Tibial artery (tissue), 4 donors: ENCODE measurements at regions not wholly inside any gene's neighbourhood (a gene's known extent, or its start where the extent isn't known, plus 50 kb on each side); places are given as distances from the start of the nearest gene placed in this dataset.
A peak's percentile ranks its signal among the peaks of the same experiment; 100 is the strongest.

Experiments used
- DNase-seq, 2 donors: peaks; one replicate each; pipeline ENCODE4 v3.0.0-alpha.2; 2019
- H3K27ac ChIP-seq, 2 donors: fragments of 200-600 bp; sonication (generic) in 1 of 2; 1 replicate in 1 of 2; 2 replicates in 1 of 2; pipeline ENCODE4 v1.5.1; 2018 to 2019; ENCODE audit warnings: mild to moderate bottlenecking in 1 of 2
- H3K27me3 ChIP-seq, 2 donors: fragments of 200-600 bp; sonication (generic) in 1 of 2; one replicate each; pipeline versions ENCODE4 v1.5.1 to v1.6.0; 2016 to 2019
- H3K36me3 ChIP-seq, 3 donors: fragments of 200-600 bp; sonication (generic) in 2 of 3; one replicate each; pipeline ENCODE4 v1.5.1; 2016 to 2019; ENCODE audit warnings: mild to moderate bottlenecking in 2 of 3
- H3K4me1 ChIP-seq, 4 donors: fragments of 200-600 bp; sonication (generic) in 2 of 4; 1 replicate in 3 of 4; 2 replicates in 1 of 4; pipeline ENCODE4 v1.5.1; 2016 to 2019
- H3K4me3 ChIP-seq, 2 donors: fragments of 200-600 bp; sonication (generic) in 1 of 2; 1 replicate in 1 of 2; 2 replicates in 1 of 2; pipeline ENCODE4 v1.5.1; 2018 to 2019; ENCODE audit warnings: mild to moderate bottlenecking in 2 of 2
- H3K9me3 ChIP-seq, 3 donors: fragments of 200-600 bp; sonication (generic) in 1 of 3; one replicate each; pipeline ENCODE4 v1.5.1; 2016 to 2019
- CTCF ChIP-seq, 2 experiments: fragments of 200-600 bp in 1 of 2; fragments of 450-650 bp in 1 of 2; IDR thresholded peaks; one replicate each; pipeline ENCODE4 v1.5.1; 2017 to 2019; ENCODE audit warnings: antibody characterized with exemption in 2 of 2, mild to moderate bottlenecking in 1 of 2, moderate library complexity in 1 of 2
- intact Hi-C: fragments of 100-400 bp; cut with DNase I; formaldehyde crosslinking; loops from one replicate; pipeline ENCODE4 v1.15.0; 2023; ENCODE audit warnings: low total_unique reads

GRCh38 chr1:55380355-55380970 lies 165.3 kb upstream of the USP24 start:
- H3K27me3 ChIP-seq: no peaks in the 10 kb centered on the region
- intact Hi-C loops: no loop called here
- peaks cover 0 to 10% (median 0%) of the 10 kb centered on the region in 4 donors for H3K4me1 ChIP-seq
- no peaks in the 10 kb centered on the region for H3K9me3 ChIP-seq
- H3K4me3 ChIP-seq: no peak overlapping the region
- TF ChIP-seq CTCF (IDR thresholded peaks at IDR 0.05): no peak
- no peak overlapping the region for H3K27ac ChIP-seq
- DNase-seq: peak; percentile 75 to 79
- no peaks in the 10 kb centered on the region for H3K36me3 ChIP-seq

GRCh38 chr1:55378582-55378981 lies 163.4 kb upstream of the USP24 start:
- peaks cover 0 to 13% (median 0%) of the 10 kb centered on the region in 4 donors for H3K4me1 ChIP-seq
- peak overlapping the region; percentile 6 to 31 for H3K27ac ChIP-seq
- TF ChIP-seq CTCF (IDR thresholded peaks at IDR 0.05): peak; percentile 40 to 55
- H3K4me3 ChIP-seq: no peak overlapping the region
- H3K27me3 ChIP-seq: no peaks in the 10 kb centered on the region
- no peaks in the 10 kb centered on the region for H3K9me3 ChIP-seq
- intact Hi-C loops: loop anchor here (5.0 kb wide), 1 partner anchor 1199 kb away; the partner anchor contains the start of gene PLPP3
- peak in 1 of 2 donors; percentile 78 for DNase-seq
- no peaks in the 10 kb centered on the region for H3K36me3 ChIP-seq

GRCh38 chr1:55376897-55377296 lies 161.7 kb upstream of the USP24 start:
- Histone ChIP-seq H3K9me3 (no peaks in the 10 kb centered on the region), H3K27me3 (no peaks in the 10 kb centered on the region), H3K36me3 (no peaks in the 10 kb centered on the region), H3K4me3 (no peak overlapping the region), H3K27ac (no peak overlapping the region), H3K4me1 (peaks cover 0 to 9% (median 0%) of the 10 kb centered on the region in 4 donors)
- TF ChIP-seq CTCF (IDR thresholded peaks at IDR 0.05): no peak
- no peak for DNase-seq
- intact Hi-C loops: loop anchor here (5.0 kb wide), 1 partner anchor 1200 kb away; the partner anchor contains the start of gene PLPP3

- Histone ChIP-seq H3K27me3 (no peaks in the 10 kb centered on the region), H3K36me3 (no peaks in the 10 kb centered on the region), H3K4me3 (no peak overlapping the region), H3K27ac (no peak overlapping the region), H3K4me1 (peaks cover 0 to 9% (median 0%) of the 10 kb centered on the region in 4 donors), H3K9me3 (no peaks in the 10 kb centered on the region)
- DNase-seq: no peak
- intact Hi-C loops: loop anchor here (5.0 kb wide), 1 partner anchor 1202 kb away; the partner anchor contains the start of gene PLPP3
- TF ChIP-seq CTCF (IDR thresholded peaks at IDR 0.05): peak; percentile 90 to 93
Observed at GRCh38 chr1:55375617-55376258, 160.6 kb upstream of the USP24 start.

GRCh38 chr1:55374801-55375616 lies 159.8 kb upstream of the USP24 start:
- Histone ChIP-seq H3K36me3 (no peaks in the 10 kb centered on the region), H3K27me3 (no peaks in the 10 kb centered on the region), H3K27ac (no peak overlapping the region), H3K9me3 (no peaks in the 10 kb centered on the region), H3K4me1 (peaks cover 0 to 9% (median 0%) of the 10 kb centered on the region in 4 donors), H3K4me3 (no peak overlapping the region)
- no peak for TF ChIP-seq CTCF (IDR thresholded peaks at IDR 0.05)
- intact Hi-C loops: loop anchor here (5.0 kb wide), 1 partner anchor 1202 kb away; the partner anchor contains the start of gene PLPP3
- no peak for DNase-seq
